H9 (cell line): ENCODE measurements at regions not wholly inside any gene's neighbourhood (a gene's known extent, or its start where the extent isn't known, plus 50 kb on each side); places are given as distances from the start of the nearest gene placed in this dataset.
A peak's percentile ranks its signal among the peaks of the same experiment; 100 is the strongest.

Source experiments
- DNase-seq: peaks from one replicate; pipeline ENCODE4 v3.0.0-alpha.2; 2017
- H2AFZ ChIP-seq: one replicate; pipeline ENCODE4 v1.6.1; 2013; ENCODE audit warnings: mild to moderate bottlenecking, low read length, control low read depth, moderate library complexity
- H2AK5ac ChIP-seq: 2 replicates; pipeline ENCODE4 v1.6.1; 2013; ENCODE audit warnings: low read length, control low read depth, mixed read lengths; ENCODE audit not compliant: insufficient read length
- H2BK120ac ChIP-seq: one replicate; pipeline ENCODE4 v1.6.1; 2013; ENCODE audit warnings: low read depth, mild to moderate bottlenecking, low read length, control low read depth, inconsistent platforms; ENCODE audit not compliant: poor library complexity, severe bottlenecking
- H2BK12ac ChIP-seq: 2 replicates; pipeline ENCODE4 v1.6.1; 2013; ENCODE audit warnings: low read length, control low read depth, mixed read lengths, low read depth; ENCODE audit not compliant: insufficient read length
- H2BK15ac ChIP-seq: 2 replicates; pipeline ENCODE4 v1.6.1; 2013; ENCODE audit warnings: low read depth, low read length, control low read depth
- H2BK20ac ChIP-seq: one replicate; pipeline ENCODE4 v1.6.1; 2013; ENCODE audit warnings: low read depth, mild to moderate bottlenecking, low read length, control low read depth, inconsistent platforms; ENCODE audit not compliant: poor library complexity, severe bottlenecking
- H2BK5ac ChIP-seq: 2 replicates; pipeline ENCODE4 v1.6.1; 2013; ENCODE audit warnings: low read length, control low read depth, mixed read lengths; ENCODE audit not compliant: insufficient read length
- H3K14ac ChIP-seq: 2 replicates; pipeline ENCODE4 v1.6.1; 2013; ENCODE audit warnings: low read length, control low read depth; ENCODE audit not compliant: insufficient read depth
- H3K18ac ChIP-seq: 2 replicates; pipeline ENCODE4 v1.6.1; 2013; ENCODE audit warnings: low read depth, mild to moderate bottlenecking, mixed read lengths, low read length, control low read depth; ENCODE audit not compliant: insufficient read length
- H3K23ac ChIP-seq: 2 replicates; pipeline ENCODE4 v1.6.1; 2013; ENCODE audit warnings: low read length, control low read depth, mixed read lengths, low read depth; ENCODE audit not compliant: insufficient read length
- H3K23me2 ChIP-seq: 2 replicates; pipeline ENCODE4 v1.6.1; 2013; ENCODE audit warnings: low read depth, mild to moderate bottlenecking, mixed read lengths, low read length, control low read depth; ENCODE audit not compliant: insufficient read length, poor library complexity, severe bottlenecking
- H3K27ac ChIP-seq: 2 replicates; pipeline ENCODE4 v1.5.1; 2013; ENCODE audit warnings: low read length, control low read depth, mixed read lengths, low read depth; ENCODE audit not compliant: insufficient read length
- H3K27me3 ChIP-seq: 2 replicates; pipeline ENCODE4 v1.6.1; 2013; ENCODE audit warnings: low read length, control low read depth, inconsistent platforms; ENCODE audit not compliant: insufficient read depth
- H3K4ac ChIP-seq: 2 replicates; pipeline ENCODE4 v1.6.1; 2013; ENCODE audit warnings: low read depth, mild to moderate bottlenecking, control low read depth, inconsistent platforms, low read length, moderate library complexity
- H3K4me1 ChIP-seq: 2 replicates; pipeline ENCODE4 v1.6.1; 2013; ENCODE audit warnings: low read length, control low read depth, inconsistent platforms; ENCODE audit not compliant: insufficient read depth
- H3K4me2 ChIP-seq: 2 replicates; pipeline ENCODE4 v1.6.1; 2013; ENCODE audit warnings: low read length, control low read depth, mixed read lengths; ENCODE audit not compliant: insufficient read length, insufficient read depth
- H3K56ac ChIP-seq: 2 replicates; pipeline ENCODE4 v1.6.1; 2013; ENCODE audit warnings: low read depth, mild to moderate bottlenecking, mixed read lengths, low read length, control low read depth; ENCODE audit not compliant: insufficient read length
- H3K79me1 ChIP-seq: 2 replicates; pipeline ENCODE4 v1.6.1; 2013; ENCODE audit warnings: low read depth, mild to moderate bottlenecking, moderate library complexity, low read length, control low read depth, inconsistent platforms; ENCODE audit not compliant: insufficient read depth, poor library complexity, severe bottlenecking
- H3K79me2 ChIP-seq: 2 replicates; pipeline ENCODE4 v1.6.1; 2013; ENCODE audit warnings: low read length, control low read depth, inconsistent platforms; ENCODE audit not compliant: insufficient read depth
- H3K9ac ChIP-seq: 2 replicates; pipeline ENCODE4 v1.6.1; 2013; ENCODE audit warnings: low read length, control low read depth, mixed read lengths; ENCODE audit not compliant: insufficient read length; ENCODE audit errors: extremely low read depth
- H3K9me3 ChIP-seq: one replicate; pipeline ENCODE4 v1.6.1; 2013; ENCODE audit warnings: low read depth, low read length, inconsistent platforms; ENCODE audit not compliant: control insufficient read depth
- H3T11ph ChIP-seq: one replicate; pipeline ENCODE4 v1.6.1; 2013; ENCODE audit warnings: mild to moderate bottlenecking, low read length, control low read depth, inconsistent platforms
- H4K20me1 ChIP-seq: one replicate; pipeline ENCODE4 v1.6.1; 2013; ENCODE audit not compliant: control insufficient read depth, insufficient read length, insufficient read depth
- H4K5ac ChIP-seq: 2 replicates; pipeline ENCODE4 v1.6.1; 2013; ENCODE audit warnings: low read depth, mild to moderate bottlenecking, mixed read lengths, low read length, control low read depth; ENCODE audit not compliant: insufficient read length
- H4K8ac ChIP-seq: replicated peaks from 2 replicates; pipeline ENCODE4 v1.6.1; 2013; ENCODE audit warnings: low read length, control low read depth, mixed read lengths, low read depth; ENCODE audit not compliant: insufficient read length
- H4K91ac ChIP-seq: 2 replicates; pipeline ENCODE4 v1.6.1; 2013; ENCODE audit warnings: low read depth, mild to moderate bottlenecking, moderate library complexity, mixed read lengths, low read length, control low read depth; ENCODE audit not compliant: insufficient read length
- H3K27ac Mint-ChIP-seq, 3 experiments: 2 replicates in 2 of 3; 3 replicates in 1 of 3; pipeline ENCODE4 v1.8.0; 2020 to 2021; ENCODE audit warnings: mixed read lengths in 3 of 3, mild to moderate bottlenecking in 1 of 3, moderate library complexity in 1 of 3
- H3K27me3 Mint-ChIP-seq: 2 replicates; pipeline ENCODE4 v1.8.0; 2021; ENCODE audit warnings: low read depth, mild to moderate bottlenecking, moderate library complexity, mixed read lengths
- H3K36me3 Mint-ChIP-seq, 3 experiments: 2 replicates in 2 of 3; 3 replicates in 1 of 3; pipeline ENCODE4 v1.8.0; 2020 to 2021; ENCODE audit warnings: low read depth in 3 of 3, mixed read lengths in 3 of 3; ENCODE audit not compliant: insufficient read depth in 1 of 3
- H3K4me1 Mint-ChIP-seq, 2 experiments: 2 replicates each; pipeline ENCODE4 v1.8.0; 2020; ENCODE audit warnings: mixed read lengths in 2 of 2
- H3K4me3 Mint-ChIP-seq, 2 experiments: 2 replicates in 1 of 2; 3 replicates in 1 of 2; pipeline ENCODE4 v1.8.0; 2020 to 2021; ENCODE audit warnings: mild to moderate bottlenecking in 2 of 2, mixed read lengths in 2 of 2, moderate library complexity in 1 of 2
- H3K9me3 Mint-ChIP-seq, 2 experiments: 2 replicates in 1 of 2; 3 replicates in 1 of 2; pipeline ENCODE4 v1.8.0; 2020; ENCODE audit warnings: mild to moderate bottlenecking in 2 of 2, mixed read lengths in 2 of 2, moderate library complexity in 1 of 2
- WGBS: extraction: QIAGEN DNeasy Blood & Tissue Kit; methylation state at CpG from one replicate; pipeline ENCODE4 v1.1.7; 2013; ENCODE audit warnings: missing lambda C conversion rate, low lambda C conversion rate, mixed read lengths; ENCODE audit not compliant: insufficient read length; ENCODE audit errors: extremely low coverage; 5-methylcytosine and 5-hydroxymethylcytosine counted together
- TF ChIP-seq, protein P1 (sequence below): fragments of 200-600 bp; sonication (generic); conservative IDR thresholded peaks from 3 replicates; pipeline ENCODE4 v1.8.0; 2021; ENCODE audit warnings: antibody characterized with exemption, mild to moderate bottlenecking

DNA sequence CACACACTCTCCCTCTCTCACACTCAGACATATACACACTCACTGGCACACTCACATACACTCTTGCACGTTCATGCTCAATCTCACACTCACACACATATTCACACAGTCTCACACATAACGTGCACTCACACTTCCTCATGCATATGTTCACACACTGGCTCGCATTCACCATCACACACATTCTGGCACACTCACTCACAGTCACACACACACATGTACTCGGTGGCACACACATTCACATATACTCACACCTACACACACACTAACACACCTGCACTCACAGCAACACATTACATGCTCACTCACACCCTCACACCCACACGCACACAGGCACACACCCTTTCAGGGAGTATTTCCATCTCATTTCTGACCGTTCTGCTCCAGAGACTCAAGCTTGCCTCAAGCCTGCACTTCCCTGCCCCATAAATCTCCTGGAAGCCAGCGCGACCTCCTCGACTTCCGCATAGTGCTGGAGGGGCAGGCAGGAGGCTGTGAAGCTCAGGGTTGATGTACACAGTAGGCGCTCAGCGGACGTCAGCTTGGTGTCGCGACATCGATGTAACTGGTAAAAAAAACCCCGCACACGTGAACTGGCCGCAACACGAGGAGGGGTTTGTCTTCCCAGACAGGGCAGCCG is 66.7 kb upstream of the FOXF1 start:
- Histone ChIP-seq H3K79me1 (no peaks in the 10 kb centered on the region), H2AK5ac (no peak overlapping the region), H3K9ac (no peak overlapping the region), H3K27me3 (no peaks in the 10 kb centered on the region), H3K79me2 (no peaks in the 10 kb centered on the region), H3K56ac (no peak overlapping the region), H2AFZ (no peak overlapping the region), H3K27ac (no peak overlapping the region), H2BK15ac (no peak overlapping the region), H2BK5ac (no peak overlapping the region), H3K4me1 (no peaks in the 10 kb centered on the region), H4K20me1 (no peaks in the 10 kb centered on the region), H3K14ac (no peak overlapping the region), H4K8ac (peak overlapping the region; percentile 23), H3K4me2 (no peak overlapping the region), H3K18ac (no peak overlapping the region), H4K5ac (peak overlapping the region; percentile 8), H2BK20ac (no peak overlapping the region), H2BK12ac (no peak overlapping the region), H4K91ac (no peak overlapping the region), H3K9me3 (no peaks in the 10 kb centered on the region), H3T11ph (no peak overlapping the region), H3K23me2 (no peaks in the 10 kb centered on the region), H3K23ac (no peak overlapping the region), H2BK120ac (no peak overlapping the region), H3K4ac (no peak overlapping the region)
- Mint-ChIP-seq H3K4me1 (no peaks in the 10 kb centered on the region), H3K27me3 (peaks cover 19% of the 10 kb centered on the region), H3K27ac (no peak overlapping the region), H3K4me3 (no peak overlapping the region), H3K36me3 (no peaks in the 10 kb centered on the region), H3K9me3 (no peaks in the 10 kb centered on the region)
- no CpG with 5 or more reads among the region's 21 CpGs for WGBS
- DNase-seq = no peak
- TF ChIP-seq, protein P1, sequence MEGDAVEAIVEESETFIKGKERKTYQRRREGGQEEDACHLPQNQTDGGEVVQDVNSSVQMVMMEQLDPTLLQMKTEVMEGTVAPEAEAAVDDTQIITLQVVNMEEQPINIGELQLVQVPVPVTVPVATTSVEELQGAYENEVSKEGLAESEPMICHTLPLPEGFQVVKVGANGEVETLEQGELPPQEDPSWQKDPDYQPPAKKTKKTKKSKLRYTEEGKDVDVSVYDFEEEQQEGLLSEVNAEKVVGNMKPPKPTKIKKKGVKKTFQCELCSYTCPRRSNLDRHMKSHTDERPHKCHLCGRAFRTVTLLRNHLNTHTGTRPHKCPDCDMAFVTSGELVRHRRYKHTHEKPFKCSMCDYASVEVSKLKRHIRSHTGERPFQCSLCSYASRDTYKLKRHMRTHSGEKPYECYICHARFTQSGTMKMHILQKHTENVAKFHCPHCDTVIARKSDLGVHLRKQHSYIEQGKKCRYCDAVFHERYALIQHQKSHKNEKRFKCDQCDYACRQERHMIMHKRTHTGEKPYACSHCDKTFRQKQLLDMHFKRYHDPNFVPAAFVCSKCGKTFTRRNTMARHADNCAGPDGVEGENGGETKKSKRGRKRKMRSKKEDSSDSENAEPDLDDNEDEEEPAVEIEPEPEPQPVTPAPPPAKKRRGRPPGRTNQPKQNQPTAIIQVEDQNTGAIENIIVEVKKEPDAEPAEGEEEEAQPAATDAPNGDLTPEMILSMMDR = no peak
